ENCODE measurements at regions not wholly inside any gene's neighbourhood (a gene's known extent, or its start where the extent isn't known, plus 50 kb on each side); places are given as distances from the start of the nearest gene placed in this dataset.

GRCh38 chr7:81285142-81285871 is 366.5 kb upstream of the SEMA3C start:
- TF ChIP-seq CTCF (conservative IDR thresholded peaks at IDR 0.05 in 1 of 2, IDR thresholded peaks at IDR 0.05 in 1 of 2; ENCODE audit: low read depth in 1 of 2, low read length in 2 of 2) (no peak), EZH2 (IDR thresholded peaks at IDR 0.05; ENCODE audit: low read length, missing control alignments) (no peak)

Data from fibroblast of lung (primary cell).